SU-DHL-6 (cell line): ENCODE measurements at regions not wholly inside any gene's neighbourhood (a gene's known extent, or its start where the extent isn't known, plus 50 kb on each side); places are given as distances from the start of the nearest gene placed in this dataset.

Source experiments
- EZH2phosphoT487 ChIP-seq: fragments of 200-600 bp; sonication (generic), shearing (Covaris generic); conservative IDR thresholded peaks from 2 replicates; pipeline ENCODE4 v1.6.1; 2018; ENCODE audit warnings: mild to moderate bottlenecking, antibody characterized with exemption, low read length, moderate library complexity, mixed read lengths
- TF ChIP-seq, protein P1 (sequence below): fragments of 200-600 bp; sonication (generic); IDR thresholded peaks from one replicate; pipeline ENCODE4 v1.5.1; 2017; ENCODE audit warnings: antibody characterized with exemption, mild to moderate bottlenecking, low read length, moderate library complexity; ENCODE audit not compliant: insufficient read depth, poor library complexity, severe bottlenecking

DNA sequence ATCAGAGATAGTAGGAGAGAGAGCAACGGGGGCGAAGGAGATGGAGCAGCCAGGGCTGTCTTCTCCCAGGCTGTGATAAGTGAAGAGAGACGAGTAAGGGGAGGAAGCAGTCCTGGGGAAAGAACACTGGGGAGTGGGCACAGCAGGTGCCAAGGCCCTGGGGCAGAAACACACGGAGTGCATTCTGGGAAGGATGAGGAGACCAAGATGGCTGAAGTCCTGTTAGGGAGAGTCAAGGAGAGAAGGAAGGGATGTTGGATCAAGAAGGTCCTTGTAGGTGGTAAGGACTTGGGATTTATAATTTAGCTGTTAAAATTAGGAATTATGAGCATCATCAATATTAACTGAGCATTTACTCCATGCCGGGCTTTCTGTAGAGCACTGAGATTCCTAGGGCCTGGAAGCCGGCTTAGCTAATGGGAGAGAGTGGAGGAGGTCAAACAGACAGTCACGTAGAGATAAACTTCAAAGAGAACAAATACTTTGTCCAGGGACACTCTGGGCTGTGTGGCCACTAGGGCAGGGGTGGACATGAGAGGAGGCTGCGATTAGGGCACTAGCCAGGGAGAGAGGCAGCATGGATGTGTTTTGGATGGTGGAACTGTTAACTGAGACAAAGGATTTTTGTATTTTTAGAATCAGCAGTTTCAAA lies 134.2 kb upstream of the PEG3 start:
- TF ChIP-seq, protein P1, sequence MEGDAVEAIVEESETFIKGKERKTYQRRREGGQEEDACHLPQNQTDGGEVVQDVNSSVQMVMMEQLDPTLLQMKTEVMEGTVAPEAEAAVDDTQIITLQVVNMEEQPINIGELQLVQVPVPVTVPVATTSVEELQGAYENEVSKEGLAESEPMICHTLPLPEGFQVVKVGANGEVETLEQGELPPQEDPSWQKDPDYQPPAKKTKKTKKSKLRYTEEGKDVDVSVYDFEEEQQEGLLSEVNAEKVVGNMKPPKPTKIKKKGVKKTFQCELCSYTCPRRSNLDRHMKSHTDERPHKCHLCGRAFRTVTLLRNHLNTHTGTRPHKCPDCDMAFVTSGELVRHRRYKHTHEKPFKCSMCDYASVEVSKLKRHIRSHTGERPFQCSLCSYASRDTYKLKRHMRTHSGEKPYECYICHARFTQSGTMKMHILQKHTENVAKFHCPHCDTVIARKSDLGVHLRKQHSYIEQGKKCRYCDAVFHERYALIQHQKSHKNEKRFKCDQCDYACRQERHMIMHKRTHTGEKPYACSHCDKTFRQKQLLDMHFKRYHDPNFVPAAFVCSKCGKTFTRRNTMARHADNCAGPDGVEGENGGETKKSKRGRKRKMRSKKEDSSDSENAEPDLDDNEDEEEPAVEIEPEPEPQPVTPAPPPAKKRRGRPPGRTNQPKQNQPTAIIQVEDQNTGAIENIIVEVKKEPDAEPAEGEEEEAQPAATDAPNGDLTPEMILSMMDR = no peak
- no peak for TF ChIP-seq EZH2phosphoT487
